GM12878 (cell line): ENCODE measurements at regions not wholly inside any gene's neighbourhood (a gene's known extent, or its start where the extent isn't known, plus 50 kb on each side); places are given as distances from the start of the nearest gene placed in this dataset.

ENCODE experiments used
- CBX5 ChIP-seq: sonication (generic); IDR thresholded peaks from 2 replicates; pipeline ENCODE4 v1.6.1; 2016; ENCODE audit warnings: low read depth, moderate library complexity, mild to moderate bottlenecking, inconsistent platforms
- SMC3 ChIP-seq: IDR thresholded peaks from 2 replicates; pipeline ENCODE4 v1.6.1; 2011; ENCODE audit warnings: low read length, improper control_type of control experiment, borderline replicate concordance
- ZNF24 ChIP-seq: fragments of 450-650 bp; IDR thresholded peaks from 2 replicates; pipeline ENCODE4 v1.6.1; 2017; ENCODE audit warnings: antibody characterized with exemption, mild to moderate bottlenecking
- TF ChIP-seq, protein P1 (sequence below), 3 experiments: IDR thresholded peaks in 2 of 3; conservative IDR thresholded peaks in 1 of 3; 2 replicates each; pipeline ENCODE4 v1.5.1; 2011; ENCODE audit warnings: low read depth in 3 of 3, low read length in 3 of 3, mild to moderate bottlenecking in 3 of 3, control low read depth in 2 of 3, moderate library complexity in 2 of 3, inconsistent platforms in 1 of 3, mixed read lengths in 1 of 3; ENCODE audit not compliant: control insufficient read depth in 2 of 3, insufficient read depth in 1 of 3; ENCODE audit errors: extremely low read depth in 1 of 3

DNA sequence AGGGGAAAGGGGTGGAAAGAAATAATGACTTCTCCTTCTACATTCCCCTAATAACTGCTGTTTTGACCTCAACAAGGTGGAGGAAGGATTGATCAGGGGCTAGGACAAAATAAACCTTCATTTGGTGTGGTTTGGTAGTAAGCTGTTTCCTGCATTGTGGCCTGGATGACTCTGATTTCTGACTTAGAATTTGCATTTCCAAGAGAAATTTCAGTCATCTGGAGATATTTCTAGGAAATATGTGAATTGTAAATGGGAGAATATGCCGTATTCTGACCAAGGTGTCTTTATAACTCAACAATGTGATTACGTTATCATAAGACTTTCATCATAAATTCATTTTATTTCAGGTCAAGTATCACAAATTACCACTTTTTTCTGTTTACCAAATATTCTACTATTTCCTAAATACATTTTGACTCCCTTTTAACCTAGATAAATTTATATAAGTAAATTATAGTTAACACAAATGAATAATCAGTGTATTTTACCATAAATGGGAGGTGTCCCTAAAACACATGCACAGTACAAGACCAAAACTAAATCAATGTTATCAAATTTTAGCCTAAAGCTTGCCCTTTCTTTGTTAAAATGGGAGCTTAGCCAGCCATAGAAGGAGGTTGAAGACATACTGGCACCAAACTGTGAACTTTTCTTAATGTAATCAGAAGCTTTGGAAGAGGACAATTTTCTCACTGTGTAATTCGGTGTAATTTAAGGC, 828.8 kb downstream of the TMTC2 start:
- TF ChIP-seq ZNF24 (no peak), SMC3 (no peak), CBX5 (no peak)
- TF ChIP-seq, protein P1, sequence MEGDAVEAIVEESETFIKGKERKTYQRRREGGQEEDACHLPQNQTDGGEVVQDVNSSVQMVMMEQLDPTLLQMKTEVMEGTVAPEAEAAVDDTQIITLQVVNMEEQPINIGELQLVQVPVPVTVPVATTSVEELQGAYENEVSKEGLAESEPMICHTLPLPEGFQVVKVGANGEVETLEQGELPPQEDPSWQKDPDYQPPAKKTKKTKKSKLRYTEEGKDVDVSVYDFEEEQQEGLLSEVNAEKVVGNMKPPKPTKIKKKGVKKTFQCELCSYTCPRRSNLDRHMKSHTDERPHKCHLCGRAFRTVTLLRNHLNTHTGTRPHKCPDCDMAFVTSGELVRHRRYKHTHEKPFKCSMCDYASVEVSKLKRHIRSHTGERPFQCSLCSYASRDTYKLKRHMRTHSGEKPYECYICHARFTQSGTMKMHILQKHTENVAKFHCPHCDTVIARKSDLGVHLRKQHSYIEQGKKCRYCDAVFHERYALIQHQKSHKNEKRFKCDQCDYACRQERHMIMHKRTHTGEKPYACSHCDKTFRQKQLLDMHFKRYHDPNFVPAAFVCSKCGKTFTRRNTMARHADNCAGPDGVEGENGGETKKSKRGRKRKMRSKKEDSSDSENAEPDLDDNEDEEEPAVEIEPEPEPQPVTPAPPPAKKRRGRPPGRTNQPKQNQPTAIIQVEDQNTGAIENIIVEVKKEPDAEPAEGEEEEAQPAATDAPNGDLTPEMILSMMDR (IDR thresholded peaks at IDR 0.05 in 2 of 3, conservative IDR thresholded peaks at IDR 0.05 in 1 of 3; ENCODE audit: control insufficient read depth in 2 of 3, extremely low read depth in 1 of 3, insufficient read depth in 1 of 3, low read depth in 3 of 3, low read length in 3 of 3): no peak
